GM18907 (cell line): ENCODE measurements at regions not wholly inside any gene's neighbourhood (a gene's known extent, or its start where the extent isn't known, plus 50 kb on each side); places are given as distances from the start of the nearest gene placed in this dataset.
A peak's percentile ranks its signal among the peaks of the same experiment; 100 is the strongest.

Experiments
- ATAC-seq: cut with Tn5 transposase; IDR thresholded peaks from one replicate; pipeline ENCODE4 v1.9.1; 2021; ENCODE audit warnings: mild to moderate bottlenecking, moderate library complexity; ENCODE audit not compliant: unreplicated experiment

- ATAC-seq: no peak
Observed at GRCh38 chr4:11488657-11489452, 60.2 kb upstream of the HS3ST1 start.

- ATAC-seq: no peak
Observed at GRCh38 chr4:11487868-11488544, 59.3 kb upstream of the HS3ST1 start.

DNA sequence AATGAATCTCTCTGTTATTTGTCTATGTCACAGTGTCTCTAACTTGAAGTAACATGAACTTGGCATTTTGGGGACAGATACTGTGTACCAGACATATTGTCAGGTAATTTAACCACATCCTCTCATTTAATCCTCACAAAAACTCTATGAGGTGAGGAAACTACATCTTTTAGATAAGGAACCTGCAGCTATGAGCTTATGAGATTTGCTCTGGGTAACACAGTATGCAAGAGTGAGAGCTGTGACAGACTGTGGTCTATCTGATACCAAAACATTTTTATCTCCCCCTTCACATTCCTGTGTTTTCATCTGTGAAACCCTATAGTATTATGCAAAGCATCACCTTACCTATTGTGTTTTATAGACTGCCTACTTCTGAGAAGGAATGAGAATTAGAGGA, 58.4 kb upstream of the HS3ST1 start:
- ATAC-seq: no peak

DNA sequence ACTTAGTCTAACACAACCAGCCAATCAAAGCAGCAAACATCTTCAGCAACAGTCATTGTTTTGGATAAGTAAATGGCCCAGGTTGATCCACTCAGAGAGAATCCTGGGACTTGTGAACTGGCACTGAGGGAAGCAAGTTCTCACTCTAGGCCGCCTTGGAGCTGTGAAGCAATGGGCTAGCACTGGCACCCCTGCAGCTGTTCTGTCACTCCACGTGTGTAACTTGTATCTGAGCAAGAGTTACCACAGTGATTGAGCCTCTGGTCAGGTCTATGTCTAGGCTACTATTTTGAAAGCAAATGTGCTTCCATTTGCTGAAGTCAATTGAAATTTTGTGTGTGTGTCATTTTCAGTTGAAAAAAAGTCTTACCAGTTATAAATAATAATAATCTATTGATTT, 57.2 kb upstream of the HS3ST1 start:
- no peak for ATAC-seq

GRCh38 chr4:11484531-11484930, 55.8 kb upstream of the HS3ST1 start:
- ATAC-seq: no peak

- no peak for ATAC-seq
Observed at GRCh38 chr4:11483046-11483445, 54.4 kb upstream of the HS3ST1 start.

DNA sequence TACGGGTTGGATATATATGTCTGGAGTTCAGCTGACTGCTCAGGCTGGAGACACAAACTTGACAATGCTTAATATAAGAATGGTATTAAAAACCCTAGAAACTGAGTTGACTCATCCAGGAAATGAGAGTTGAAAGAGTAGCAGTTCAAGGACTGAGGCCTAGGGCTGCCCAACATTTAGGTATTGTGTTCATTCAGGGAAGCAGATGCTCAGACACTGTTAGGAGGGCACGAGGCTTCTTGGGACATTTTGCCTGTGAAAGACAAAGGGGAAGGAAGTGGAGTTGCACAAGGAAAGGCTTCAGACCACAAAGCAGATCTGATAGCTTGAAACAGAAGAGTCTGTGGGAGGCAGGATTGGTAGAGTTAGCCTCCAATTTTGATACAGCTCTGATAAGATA, 52.0 kb upstream of the HS3ST1 start:
- peak; percentile 96 for ATAC-seq
